Right lobe of liver (tissue), 4 donors: ENCODE measurements at regions not wholly inside any gene's neighbourhood (a gene's known extent, or its start where the extent isn't known, plus 50 kb on each side); places are given as distances from the start of the nearest gene placed in this dataset.

Experiments
- CTCF ChIP-seq, 4 donors: fragments of 200-600 bp in 3 of 4; fragments of 450-650 bp in 1 of 4; IDR thresholded peaks; one replicate each; pipeline versions ENCODE4 v1.5.1 to v1.8.0; 2016 to 2022; ENCODE audit warnings: antibody characterized with exemption in 4 of 4, mild to moderate bottlenecking in 2 of 4
- POLR2A ChIP-seq: fragments of 450-650 bp; IDR thresholded peaks from one replicate; pipeline ENCODE4 v1.6.1; 2017; ENCODE audit warnings: antibody characterized with exemption, mild to moderate bottlenecking
- donor health status: DM: no; HTN: no; CAD: no.
- donor health status: DM: no; HTN: no; CAD: no.
- donor health status: DM: no; HTN: yes; CAD: no.

- TF ChIP-seq CTCF (IDR thresholded peaks at IDR 0.05) (no peak), POLR2A (no peak)
Measured at GRCh38 chr10:88219753-88220152, 356.3 kb downstream of the PTEN start.
